Kidney (tissue), 13 donors: ENCODE measurements at regions not wholly inside any gene's neighbourhood (a gene's known extent, or its start where the extent isn't known, plus 50 kb on each side); places are given as distances from the start of the nearest gene placed in this dataset.

ENCODE experiments used
- DNase-seq, 5 donors: peaks; one replicate each; pipeline ENCODE4 v3.0.0-alpha.2; 2013 to 2020
- FAIRE-seq: peaks from 2 replicates; lab custom pipeline; 2012; peaks lifted over from hg19 to GRCh38; lab: Jason Lieb, UNC
- H3K27ac ChIP-seq, 2 donors: one replicate each; pipeline ENCODE4 v1.7.0; 2013; ENCODE audit warnings: low read depth in 2 of 2, low read length in 2 of 2, inconsistent platforms in 1 of 2
- H3K27me3 ChIP-seq: one replicate; pipeline ENCODE4 v1.7.1; 2013; ENCODE audit warnings: low read length, inconsistent platforms; ENCODE audit not compliant: control insufficient read depth, insufficient read depth
- H3K36me3 ChIP-seq, 3 donors: one replicate each; pipeline versions ENCODE4 v1.7.0 to v1.7.1; 2013; ENCODE audit warnings: low read length in 3 of 3, control low read depth in 1 of 3, inconsistent platforms in 1 of 3; ENCODE audit not compliant: insufficient read depth in 3 of 3, control insufficient read depth in 2 of 3
- H3K4me1 ChIP-seq, 3 donors: one replicate each; pipeline versions ENCODE4 v1.7.0 to v1.7.1; 2013; ENCODE audit warnings: low read length in 3 of 3, inconsistent platforms in 1 of 3, low read depth in 1 of 3; ENCODE audit not compliant: control insufficient read depth in 2 of 3, insufficient read depth in 2 of 3
- H3K4me3 ChIP-seq, 3 donors: one replicate each; pipeline versions ENCODE4 v1.7.0 to v1.8.1; 2013; ENCODE audit warnings: low read length in 3 of 3, control low read depth in 1 of 3, inconsistent platforms in 1 of 3
- H3K9ac ChIP-seq, 3 donors: one replicate each; pipeline versions ENCODE4 v1.7.0 to v1.7.1; 2013; ENCODE audit warnings: low read length in 3 of 3, control low read depth in 1 of 3, inconsistent platforms in 1 of 3
- H3K9me3 ChIP-seq, 3 donors: one replicate each; pipeline versions ENCODE4 v1.7.0 to v1.7.1; 2013; ENCODE audit warnings: low read length in 3 of 3, control low read depth in 1 of 3, inconsistent platforms in 1 of 3; ENCODE audit not compliant: control insufficient read depth in 2 of 3, insufficient read depth in 1 of 3
- CTCF ChIP-seq: IDR thresholded peaks from 3 replicates; pipeline ENCODE4 v1.5.1; 2012; ENCODE audit warnings: mild to moderate bottlenecking, moderate library complexity, borderline replicate concordance; ENCODE audit not compliant: insufficient read depth; ENCODE audit errors: extremely low read depth
- intact Hi-C: fragments of 100-400 bp; cut with DNase I; formaldehyde crosslinking; loops from one replicate; pipeline ENCODE4 v1.11.1; 2022
- donor health status: control.
- donor health status: control.
- donor health status: control.
- donor health status: control.
- donor health status: control.
- donor health status: DM: yes; HTN: yes; CAD: no.
- donor health status: Normal renal cell carcinoma (clear cell type).

- Histone ChIP-seq H3K4me3 (no peak overlapping the region), H3K27ac (no peak overlapping the region), H3K9me3 (peaks cover 0 to 12% (median 0%) of the 10 kb centered on the region in 3 donors), H3K27me3 (no peaks in the 10 kb centered on the region), H3K9ac (no peak overlapping the region), H3K36me3 (no peaks in the 10 kb centered on the region), H3K4me1 (no peaks in the 10 kb centered on the region)
- no peak for DNase-seq
- intact Hi-C loops, result no loop called here
- no peak for TF ChIP-seq CTCF
- no peak for FAIRE-seq
Observed at GRCh38 chr5:82404382-82404945, 126.3 kb upstream of the RPS23 start.

- H3K27ac ChIP-seq, result no peak overlapping the region
- H3K4me1 ChIP-seq, result no peaks in the 10 kb centered on the region
- H3K9ac ChIP-seq, result no peak overlapping the region
- H3K27me3 ChIP-seq, result no peaks in the 10 kb centered on the region
- no peak for TF ChIP-seq CTCF
- no peaks in the 10 kb centered on the region for H3K36me3 ChIP-seq
- intact Hi-C loops, result no loop called here
- H3K4me3 ChIP-seq, result no peak overlapping the region
- DNase-seq, result no peak
- no peak for FAIRE-seq
- H3K9me3 ChIP-seq, result peaks cover 0 to 12% (median 0%) of the 10 kb centered on the region in 3 donors
Observed at GRCh38 chr5:82403724-82404123, 125.6 kb upstream of the RPS23 start.

GRCh38 chr5:82403026-82403425 is 124.9 kb upstream of the RPS23 start:
- Histone ChIP-seq H3K9ac (no peak overlapping the region), H3K4me3 (no peak overlapping the region), H3K9me3 (peaks cover 0 to 12% (median 0%) of the 10 kb centered on the region in 3 donors), H3K36me3 (no peaks in the 10 kb centered on the region), H3K27me3 (no peaks in the 10 kb centered on the region), H3K27ac (no peak overlapping the region), H3K4me1 (no peaks in the 10 kb centered on the region)
- DNase-seq (no peak), FAIRE-seq (no peak)
- no peak for TF ChIP-seq CTCF
- intact Hi-C loops, result no loop called here

GRCh38 chr5:82399111-82399510 is 121.0 kb upstream of the RPS23 start:
- H3K4me1 ChIP-seq, result no peaks in the 10 kb centered on the region
- FAIRE-seq (no peak), DNase-seq (no peak)
- H3K36me3 ChIP-seq, result no peaks in the 10 kb centered on the region
- H3K9ac ChIP-seq, result no peak overlapping the region
- H3K27me3 ChIP-seq, result no peaks in the 10 kb centered on the region
- no peaks in the 10 kb centered on the region for H3K9me3 ChIP-seq
- intact Hi-C loops, result no loop called here
- no peak for TF ChIP-seq CTCF
- no peak overlapping the region for H3K27ac ChIP-seq
- H3K4me3 ChIP-seq, result no peak overlapping the region
